Activated naive CD8-positive, alpha-beta T cell treated with anti-CD3 and anti-CD28 coated beads, Interleukin-2, amount 50 U/mL, for 16 hours (primary cell): ENCODE measurements at regions not wholly inside any gene's neighbourhood (a gene's known extent, or its start where the extent isn't known, plus 50 kb on each side); places are given as distances from the start of the nearest gene placed in this dataset.
"Not testable (repeated sequence)": the region's sequence is repeated elsewhere in the genome, so short reads cannot be mapped to it uniquely, and the experiment has no call there.

Experiments
- DNase-seq: peaks from one replicate; pipeline ENCODE4 v3.0.0-alpha.2; 2020; ENCODE audit warnings: low read depth, low spot score

GRCh38 chr6:18527836-18528743 lies 140.9 kb downstream of the RNF144B start:
- no peak for DNase-seq

GRCh38 chr6:18530201-18530600 lies 143.1 kb downstream of the RNF144B start:
- DNase-seq, result no peak

GRCh38 chr6:18532139-18532538 lies 145.0 kb downstream of the RNF144B start:
- no peak for DNase-seq

GRCh38 chr6:18533793-18534192 lies 146.6 kb downstream of the RNF144B start:
- DNase-seq, result no peak

GRCh38 chr6:18536591-18537055 lies 149.5 kb downstream of the RNF144B start:
- DNase-seq, result no peak

- DNase-seq, result no peak
Observed at GRCh38 chr6:18538315-18538714, 151.2 kb downstream of the RNF144B start.

- DNase-seq, result no peak
Observed at GRCh38 chr6:18543051-18543450, 155.9 kb downstream of the RNF144B start.

- DNase-seq, result not testable (repeated sequence)
Observed at GRCh38 chr6:18545142-18545541, 158.0 kb downstream of the RNF144B start.

GRCh38 chr6:18545726-18546125 lies 158.6 kb downstream of the RNF144B start:
- DNase-seq, result no peak

- DNase-seq, result no peak
Observed at GRCh38 chr6:18550119-18550518, 163.0 kb downstream of the RNF144B start.

GRCh38 chr6:18551228-18551627 lies 164.1 kb downstream of the RNF144B start:
- no peak for DNase-seq

- DNase-seq, result no peak
Observed at GRCh38 chr6:18555750-18556149, 168.6 kb downstream of the RNF144B start.

GRCh38 chr6:18561037-18561750 lies 174.0 kb downstream of the RNF144B start:
- DNase-seq, result no peak

- no peak for DNase-seq
Observed at GRCh38 chr6:18562726-18563125, 175.6 kb downstream of the RNF144B start.

- DNase-seq, result no peak
Observed at GRCh38 chr6:18564775-18565174, 177.6 kb downstream of the RNF144B start.

- DNase-seq, result no peak
Observed at GRCh38 chr6:18565231-18565630, 178.1 kb downstream of the RNF144B start.

GRCh38 chr6:18567380-18567779 lies 180.2 kb downstream of the RNF144B start:
- no peak for DNase-seq

GRCh38 chr6:18577491-18577890 lies 190.3 kb downstream of the RNF144B start:
- no peak for DNase-seq

GRCh38 chr6:18579166-18579565 lies 192.0 kb downstream of the RNF144B start:
- DNase-seq, result no peak

- DNase-seq, result no peak
Observed at GRCh38 chr6:18579869-18580268, 192.7 kb downstream of the RNF144B start.

- DNase-seq, result no peak
Observed at GRCh38 chr6:18584372-18584771, 197.2 kb downstream of the RNF144B start.

- no peak for DNase-seq
Observed at GRCh38 chr6:18585032-18585573, 198.0 kb downstream of the RNF144B start.
